ENCODE measurements at regions not wholly inside any gene's neighbourhood (a gene's known extent, or its start where the extent isn't known, plus 50 kb on each side); places are given as distances from the start of the nearest gene placed in this dataset.

DNA sequence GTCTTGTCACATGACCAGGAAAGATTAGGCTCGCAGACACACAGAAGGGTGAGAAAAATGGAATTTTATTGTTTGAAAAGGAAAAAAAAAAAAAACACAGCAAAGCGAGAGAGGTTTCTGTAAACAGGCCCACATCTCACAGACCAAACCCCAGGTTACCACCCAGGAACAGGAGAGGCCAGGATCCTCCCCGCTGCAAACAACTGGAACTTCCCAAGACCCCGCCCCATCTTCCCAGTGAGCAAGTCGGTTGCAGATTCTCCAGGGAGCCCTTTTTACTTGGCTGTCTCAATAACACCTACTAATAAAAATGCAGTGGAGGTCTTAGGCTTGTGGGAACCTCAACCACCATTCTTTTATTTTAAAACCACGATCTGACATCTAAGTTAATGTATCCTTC is 84.7 kb upstream of the ETS2 start:
- H4K20me1 ChIP-seq (ENCODE audit: control insufficient read depth, insufficient read depth) = no peaks in the 10 kb centered on the region
- no peaks in the 10 kb centered on the region for H3K36me3 ChIP-seq (ENCODE audit: control insufficient read depth in 2 of 2, insufficient read depth in 2 of 2, low read length in 1 of 2)
- no TSS peak for BruUV-seq (replicated peaks)
- intact Hi-C loops (cut with micrococcal nuclease; ENCODE audit: unreplicated experiment) (no loop called here), in situ Hi-C loops (cut with MboI) (loop anchor here (10.0 kb wide), 1 partner anchor 424 kb away; no protein-coding TSS in a partner anchor)
- H3K79me2 ChIP-seq (ENCODE audit: control insufficient read depth, insufficient read depth, low read length) = no peaks in the 10 kb centered on the region
- no peak overlapping the region for H3K4me2 ChIP-seq (ENCODE audit: control insufficient read depth, insufficient read depth)
- ChIA-PET POLR2A (no interaction called here), RAD21 (ENCODE audit: unreplicated experiment) (no interaction called here), SMC1A (ENCODE audit: uncharacterized antibody, unreplicated experiment) (no interaction called here), CTCF (no interaction called here)
- H3K9ac ChIP-seq (ENCODE audit: control insufficient read depth, insufficient read depth, low read length) = no peak overlapping the region
- no peaks in the 10 kb centered on the region for H3K4me1 ChIP-seq (ENCODE audit: control insufficient read depth, insufficient read depth, low read length)
- no peaks in the 10 kb centered on the region; a peak in 1 of 4 replicates for H3K27me3 ChIP-seq (replicated peaks in 1 of 2; ENCODE audit: control insufficient read depth in 2 of 2, insufficient read depth in 2 of 2, low read length in 1 of 2)
- H3K27ac ChIP-seq (ENCODE audit: control insufficient read depth, insufficient read depth) = no peak overlapping the region
- 17% methylated on average over 6 of the region's 6 CpGs for WGBS (ENCODE audit: insufficient coverage, insufficient replicate concordance, low lambda C conversion rate, missing lambda C conversion rate)
- no peak for DNase-seq (ENCODE audit: low read depth, low spot score)
- no peak for FAIRE-seq
- H3K4me3 ChIP-seq = no peak overlapping the region
- H2AFZ ChIP-seq (ENCODE audit: control insufficient read depth, low read depth, low read length) = no peak overlapping the region
- no peak for TF ChIP-seq ZNF217 (IDR thresholded peaks at IDR 0.05)
- TF ChIP-seq MAX (IDR thresholded peaks at IDR 0.05; ENCODE audit: low read depth, low read length) = no peak
- no peak for TF ChIP-seq BCL11A (IDR thresholded peaks at IDR 0.05; ENCODE audit: low read depth, low read length)
- TF ChIP-seq POLR2A (IDR thresholded peaks at IDR 0.05; ENCODE audit: low read depth, low read length) = no peak
- TF ChIP-seq, protein P1, sequence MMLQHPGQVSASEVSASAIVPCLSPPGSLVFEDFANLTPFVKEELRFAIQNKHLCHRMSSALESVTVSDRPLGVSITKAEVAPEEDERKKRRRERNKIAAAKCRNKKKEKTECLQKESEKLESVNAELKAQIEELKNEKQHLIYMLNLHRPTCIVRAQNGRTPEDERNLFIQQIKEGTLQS (IDR thresholded peaks at IDR 0.05; ENCODE audit: borderline replicate concordance, extremely low read depth, low read depth, low read length) = no peak
- TF ChIP-seq SRF (IDR thresholded peaks at IDR 0.05; ENCODE audit: low read depth in 2 of 2, low read length in 2 of 2) = no peak
- TF ChIP-seq ZNF592 (IDR thresholded peaks at IDR 0.05) = no peak
- no peak for TF ChIP-seq SMAD5 (IDR thresholded peaks at IDR 0.05; ENCODE audit: low read depth)
- no peak for TF ChIP-seq KLF5 (IDR thresholded peaks at IDR 0.05; ENCODE audit: partially characterized antibody)
- TF ChIP-seq CBX3 (IDR thresholded peaks at IDR 0.05; ENCODE audit: borderline replicate concordance, low read depth) = no peak
- ATAC-seq = no peak
- H3K9me3 ChIP-seq (replicated peaks; ENCODE audit: control insufficient read depth, insufficient read depth, low read length) = no peaks in the 10 kb centered on the region; the same call in 2 of the 3 replicates
